K562 (cell line): ENCODE measurements at regions not wholly inside any gene's neighbourhood (a gene's known extent, or its start where the extent isn't known, plus 50 kb on each side); places are given as distances from the start of the nearest gene placed in this dataset.

ENCODE experiments used
- ATAC-seq: fragments of 200-7000 bp; cut with Tn5 transposase; 3 replicates; pipeline ENCODE4 v1.9.1; 2020; ENCODE audit warnings: moderate library complexity
- BruUV-seq: library from RNA; stranded (reverse); fragments of 400-500 nt; replicated peaks from 2 replicates; lab custom pipeline; 2021; lab: Mats Ljungman, UMichigan
- CTCF ChIA-PET: fragments of 300-600 bp; formaldehyde crosslinking; extraction: SDS; loops from one replicate; lab custom pipeline; 2021; ENCODE audit warnings: low intra/inter-chr PET ratio; lab: Yijun Ruan, JAX
- POLR2A ChIA-PET: fragments of 300-600, 350-650 bp; sonication (Branson Sonifier 250); formaldehyde crosslinking; extraction: SDS; loops from one replicate; lab custom pipeline; 2021; ENCODE audit warnings: antibody characterized with exemption, inconsistent platforms; lab: Yijun Ruan, JAX
- DNase-seq, 4 experiments: peaks; one replicate each; pipeline versions ENCODE4 v3.0.0 to v3.0.0-alpha.2; 2011 to 2018; ENCODE audit warnings: low spot score in 3 of 4, mixed read lengths in 3 of 4; ENCODE audit errors: extremely low read depth in 1 of 4
- FAIRE-seq: peaks from 2 replicates; lab custom pipeline; 2011; peaks lifted over from hg19 to GRCh38; lab: Jason Lieb, UNC
- H2AFZ ChIP-seq: 2 replicates; pipeline ENCODE4 v1.6.0; 2011; ENCODE audit warnings: low read depth, low read length, control low read depth, inconsistent platforms
- H3K27ac ChIP-seq: fragments of 200-600 bp; 3 replicates; pipeline ENCODE4 v1.8.0; 2011; ENCODE audit warnings: low read depth, mild to moderate bottlenecking, control low read depth, inconsistent platforms, low read length, moderate library complexity, mixed read lengths; ENCODE audit errors: extremely low read depth
- H3K27me3 ChIP-seq, 2 experiments: fragments of 300-600 bp in 1 of 2; 2 replicates in 1 of 2; 3 replicates in 1 of 2; pipeline versions ENCODE4 v1.6.0 to v1.8.0; 2011; ENCODE audit warnings: inconsistent platforms in 2 of 2, low read length in 2 of 2, mild to moderate bottlenecking in 1 of 2, mixed read lengths in 1 of 2, moderate library complexity in 1 of 2; ENCODE audit not compliant: control insufficient read depth in 2 of 2, insufficient read depth in 2 of 2
- H3K36me3 ChIP-seq: fragments of 300-600 bp; 3 replicates; pipeline ENCODE4 v1.8.0; 2011; ENCODE audit warnings: mild to moderate bottlenecking, low read length, inconsistent platforms; ENCODE audit not compliant: control insufficient read depth, insufficient read depth
- H3K4me1 ChIP-seq, 2 experiments: fragments of 200-600 bp in 1 of 2; replicated peaks in 1 of 2; 2 replicates in 1 of 2; 3 replicates in 1 of 2; pipeline versions ENCODE4 v1.5.1 to v1.8.0; 2011; ENCODE audit warnings: inconsistent platforms in 2 of 2, low read length in 2 of 2, mild to moderate bottlenecking in 1 of 2, mixed read lengths in 1 of 2, moderate library complexity in 1 of 2; ENCODE audit not compliant: control insufficient read depth in 2 of 2, insufficient read depth in 2 of 2
- H3K4me2 ChIP-seq: 2 replicates; pipeline ENCODE4 v1.6.1; 2011; ENCODE audit warnings: low read length, control low read depth, inconsistent platforms, mixed read lengths; ENCODE audit not compliant: insufficient read depth
- H3K4me3 ChIP-seq: fragments of 200-600 bp; sonication (generic), shearing (Covaris generic); 2 replicates; pipeline ENCODE4 v1.5.1; 2016; ENCODE audit warnings: control low read depth, inconsistent platforms
- H3K79me2 ChIP-seq: fragments of 200-600 bp; 3 replicates; pipeline ENCODE4 v1.8.0; 2011; ENCODE audit warnings: low read length, inconsistent platforms; ENCODE audit not compliant: control insufficient read depth, insufficient read depth
- H3K9ac ChIP-seq, 2 experiments: 2 replicates each; pipeline versions ENCODE4 v1.6.0 to v1.6.1; 2011; ENCODE audit warnings: low read depth in 2 of 2, low read length in 2 of 2, control low read depth in 1 of 2, inconsistent platforms in 1 of 2, mild to moderate bottlenecking in 1 of 2, mixed read lengths in 1 of 2; ENCODE audit not compliant: insufficient read depth in 1 of 2
- H3K9me1 ChIP-seq: one replicate; pipeline ENCODE4 v1.6.0; 2011; ENCODE audit warnings: inconsistent platforms, mild to moderate bottlenecking, low read length, moderate library complexity; ENCODE audit not compliant: control insufficient read depth, insufficient read depth
- H3K9me3 ChIP-seq: replicated peaks from 2 replicates; pipeline ENCODE4 v1.5.1; 2011; ENCODE audit warnings: low read depth, low read length, inconsistent platforms; ENCODE audit not compliant: control insufficient read depth, insufficient read depth
- H4K20me1 ChIP-seq: replicated peaks from 2 replicates; pipeline ENCODE4 v1.6.1; 2011; ENCODE audit warnings: low read length, inconsistent platforms, mixed read lengths; ENCODE audit not compliant: control insufficient read depth, insufficient read depth
- ARID1B ChIP-seq: fragments of 450-650 bp; IDR thresholded peaks from 2 replicates; pipeline ENCODE4 v1.6.1; 2016; ENCODE audit warnings: antibody characterized with exemption, mild to moderate bottlenecking, inconsistent platforms
- ETS1 ChIP-seq: conservative IDR thresholded peaks from 2 replicates; pipeline ENCODE4 v1.6.1; 2011; ENCODE audit warnings: low read depth, mild to moderate bottlenecking, low read length; ENCODE audit not compliant: control insufficient read depth
- GATAD2A ChIP-seq: fragments of 450-650 bp; IDR thresholded peaks from 2 replicates; pipeline ENCODE4 v1.6.1; 2017
- NFIX ChIP-seq: fragments of 250-450 bp; sonication (Bioruptor Pico); IDR thresholded peaks from 2 replicates; pipeline ENCODE4 v1.4.0; 2020; ENCODE audit warnings: low read depth, mild to moderate bottlenecking, moderate library complexity
- SREBF2 ChIP-seq: sonication (generic); formaldehyde crosslinking; IDR thresholded peaks from 2 replicates; pipeline ENCODE4 v1.4.0; 2020; ENCODE audit warnings: mild to moderate bottlenecking, missing genetic modification reagents
- TARDBP ChIP-seq: fragments of 450-650 bp; IDR thresholded peaks from 2 replicates; pipeline ENCODE4 v1.6.1; 2016
- ZBTB26 ChIP-seq: fragments of 450-650 bp; formaldehyde crosslinking; IDR thresholded peaks from 2 replicates; pipeline ENCODE4 v1.4.0; 2022; ENCODE audit warnings: missing genetic modification characterization
- ZNF668 ChIP-seq: fragments of 250-450 bp; sonication (Bioruptor Pico); IDR thresholded peaks from 2 replicates; pipeline ENCODE4 v1.8.0; 2022; ENCODE audit warnings: mild to moderate bottlenecking, inconsistent platforms
- WGBS: fragments of 100-300 bp; shearing (Covaris generic); methylation state at CpG from one replicate; pipeline ENCODE4 v1.1.6; 2016; ENCODE audit warnings: low coverage, mixed read lengths; ENCODE audit not compliant: insufficient coverage; ENCODE audit errors: missing lambda C conversion rate; 5-methylcytosine and 5-hydroxymethylcytosine counted together
- in situ Hi-C: fragments of 300-500 bp; cut with MboI; formaldehyde crosslinking; loops from 4 replicates; pipeline ENCODE4 v1.15.0; 2018; ENCODE audit warnings: inconsistent platforms, mixed read lengths
- intact Hi-C: fragments of 100-400 bp; cut with micrococcal nuclease; formaldehyde crosslinking; loops from 2 replicates; pipeline ENCODE4 v1.14.2; 2022
- TF ChIP-seq, protein P1 (sequence below): sonication (generic); formaldehyde crosslinking; IDR thresholded peaks from 2 replicates; pipeline ENCODE4 v1.8.0; 2022; ENCODE audit warnings: missing genetic modification reagents, mild to moderate bottlenecking, moderate library complexity, borderline replicate concordance

DNA sequence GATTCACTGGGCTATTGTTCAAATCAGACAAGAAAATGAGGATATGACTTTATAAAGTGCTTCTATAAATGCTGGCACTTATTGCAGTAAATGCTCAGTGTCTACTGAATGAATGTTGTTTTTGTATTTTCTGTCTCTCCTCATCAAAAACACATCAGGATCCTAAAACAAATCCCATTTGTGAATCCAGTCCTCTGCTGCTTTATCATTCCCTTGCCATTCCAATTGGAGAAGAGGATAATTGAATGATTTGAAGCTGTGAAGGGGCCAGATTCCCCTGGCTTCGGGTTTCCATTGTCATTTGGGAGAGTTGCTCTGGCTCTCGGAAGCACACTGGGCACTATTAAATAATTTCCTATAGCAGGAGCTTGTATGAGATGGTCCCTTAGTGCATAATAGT is 666.8 kb downstream of the ACTL7B start:
- BruUV-seq: no TSS peak
- DNase-seq (no peak), ATAC-seq (no peak), FAIRE-seq (no peak)
- H3K4me2 ChIP-seq: no peak overlapping the region
- in situ Hi-C loops: no loop called here
- ChIA-PET CTCF (no interaction called here), POLR2A (no interaction called here)
- no peak overlapping the region for H3K9ac ChIP-seq
- no peaks in the 10 kb centered on the region for H3K9me3 ChIP-seq
- no peak overlapping the region for H2AFZ ChIP-seq
- H3K27ac ChIP-seq: no peak overlapping the region
- no peaks in the 10 kb centered on the region for H4K20me1 ChIP-seq
- H3K27me3 ChIP-seq: peaks cover 0 to 33% of the 10 kb centered on the region in 2 experiments; a peak in 3 of 5 replicates
- intact Hi-C loops: no loop called here
- TF ChIP-seq ETS1 (no peak), NFIX (no peak), ZBTB26 (CRISPR knock-in tag) (no peak), ARID1B (no peak), SREBF2 (CRISPR knock-in tag) (no peak), ZNF668 (CRISPR knock-in tag) (no peak), TARDBP (no peak), GATAD2A (no peak)
- TF ChIP-seq, protein P1, sequence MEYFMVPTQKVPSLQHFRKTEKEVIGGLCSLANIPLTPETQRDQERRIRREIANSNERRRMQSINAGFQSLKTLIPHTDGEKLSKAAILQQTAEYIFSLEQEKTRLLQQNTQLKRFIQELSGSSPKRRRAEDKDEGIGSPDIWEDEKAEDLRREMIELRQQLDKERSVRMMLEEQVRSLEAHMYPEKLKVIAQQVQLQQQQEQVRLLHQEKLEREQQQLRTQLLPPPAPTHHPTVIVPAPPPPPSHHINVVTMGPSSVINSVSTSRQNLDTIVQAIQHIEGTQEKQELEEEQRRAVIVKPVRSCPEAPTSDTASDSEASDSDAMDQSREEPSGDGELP (CRISPR knock-in tag): no peak
- H3K36me3 ChIP-seq: no peaks in the 10 kb centered on the region
- no peak overlapping the region for H3K4me3 ChIP-seq
- no peaks in the 10 kb centered on the region for H3K9me1 ChIP-seq
- 0% methylated on average over 2 of the region's 2 CpGs for WGBS
- no peaks in the 10 kb centered on the region for H3K4me1 ChIP-seq
- H3K79me2 ChIP-seq: no peaks in the 10 kb centered on the region
